ENCODE measurements at regions not wholly inside any gene's neighbourhood (a gene's known extent, or its start where the extent isn't known, plus 50 kb on each side); places are given as distances from the start of the nearest gene placed in this dataset.

- intact Hi-C loops (cut with micrococcal nuclease; ENCODE audit: unreplicated experiment), result no loop called here
- H3K27ac Mint-ChIP-seq (ENCODE audit: unreplicated experiment), result no peak overlapping the region
- CTCF ChIA-PET, result interaction anchor here (0.7 kb wide), 1 partner anchor 49 kb away, joined by 3 read pairs; no protein-coding TSS in a partner anchor
- H3K4me1 Mint-ChIP-seq (ENCODE audit: low read depth, unreplicated experiment), result no peaks in the 10 kb centered on the region
- no TSS peak for BruUV-seq (replicated peaks)
- peaks cover 3% of the 10 kb centered on the region for H3K9me3 Mint-ChIP-seq (ENCODE audit: low read depth, unreplicated experiment)
- H3K27me3 Mint-ChIP-seq (ENCODE audit: unreplicated experiment), result peaks cover 52% of the 10 kb centered on the region
- TF ChIP-seq, protein P1, sequence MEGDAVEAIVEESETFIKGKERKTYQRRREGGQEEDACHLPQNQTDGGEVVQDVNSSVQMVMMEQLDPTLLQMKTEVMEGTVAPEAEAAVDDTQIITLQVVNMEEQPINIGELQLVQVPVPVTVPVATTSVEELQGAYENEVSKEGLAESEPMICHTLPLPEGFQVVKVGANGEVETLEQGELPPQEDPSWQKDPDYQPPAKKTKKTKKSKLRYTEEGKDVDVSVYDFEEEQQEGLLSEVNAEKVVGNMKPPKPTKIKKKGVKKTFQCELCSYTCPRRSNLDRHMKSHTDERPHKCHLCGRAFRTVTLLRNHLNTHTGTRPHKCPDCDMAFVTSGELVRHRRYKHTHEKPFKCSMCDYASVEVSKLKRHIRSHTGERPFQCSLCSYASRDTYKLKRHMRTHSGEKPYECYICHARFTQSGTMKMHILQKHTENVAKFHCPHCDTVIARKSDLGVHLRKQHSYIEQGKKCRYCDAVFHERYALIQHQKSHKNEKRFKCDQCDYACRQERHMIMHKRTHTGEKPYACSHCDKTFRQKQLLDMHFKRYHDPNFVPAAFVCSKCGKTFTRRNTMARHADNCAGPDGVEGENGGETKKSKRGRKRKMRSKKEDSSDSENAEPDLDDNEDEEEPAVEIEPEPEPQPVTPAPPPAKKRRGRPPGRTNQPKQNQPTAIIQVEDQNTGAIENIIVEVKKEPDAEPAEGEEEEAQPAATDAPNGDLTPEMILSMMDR (IDR thresholded peaks at IDR 0.05; ENCODE audit: unreplicated experiment), result no peak
- no peak overlapping the region for H3K4me3 Mint-ChIP-seq (ENCODE audit: low read depth, unreplicated experiment)
- no peak for DNase-seq
- H3K36me3 Mint-ChIP-seq (ENCODE audit: insufficient read depth, unreplicated experiment), result no peaks in the 10 kb centered on the region
Measured at GRCh38 chr1:22280526-22280925, 137.6 kb upstream of the WNT4 start.

GRCh38 chr1:22281521-22282363 is 138.8 kb upstream of the WNT4 start:
- H3K4me3 Mint-ChIP-seq (ENCODE audit: low read depth, unreplicated experiment), result no peak overlapping the region
- no TSS peak for BruUV-seq (replicated peaks)
- CTCF ChIA-PET, result no interaction called here
- no peak overlapping the region for H3K27ac Mint-ChIP-seq (ENCODE audit: unreplicated experiment)
- intact Hi-C loops (cut with micrococcal nuclease; ENCODE audit: unreplicated experiment), result no loop called here
- H3K27me3 Mint-ChIP-seq (ENCODE audit: unreplicated experiment), result peaks cover 52% of the 10 kb centered on the region
- H3K36me3 Mint-ChIP-seq (ENCODE audit: insufficient read depth, unreplicated experiment), result no peaks in the 10 kb centered on the region
- DNase-seq, result no peak
- TF ChIP-seq, protein P1 (IDR thresholded peaks at IDR 0.05; ENCODE audit: unreplicated experiment), result no peak
- peaks cover 3% of the 10 kb centered on the region for H3K9me3 Mint-ChIP-seq (ENCODE audit: low read depth, unreplicated experiment)
- H3K4me1 Mint-ChIP-seq (ENCODE audit: low read depth, unreplicated experiment), result no peaks in the 10 kb centered on the region

- TF ChIP-seq, protein P1 (IDR thresholded peaks at IDR 0.05; ENCODE audit: unreplicated experiment), result no peak
- no TSS peak for BruUV-seq (replicated peaks)
- H3K27ac Mint-ChIP-seq (ENCODE audit: unreplicated experiment), result no peak overlapping the region
- H3K4me3 Mint-ChIP-seq (ENCODE audit: low read depth, unreplicated experiment), result no peak overlapping the region
- CTCF ChIA-PET, result no interaction called here
- peaks cover 51% of the 10 kb centered on the region for H3K27me3 Mint-ChIP-seq (ENCODE audit: unreplicated experiment)
- H3K9me3 Mint-ChIP-seq (ENCODE audit: low read depth, unreplicated experiment), result peaks cover 3% of the 10 kb centered on the region
- DNase-seq, result no peak
- H3K36me3 Mint-ChIP-seq (ENCODE audit: insufficient read depth, unreplicated experiment), result no peaks in the 10 kb centered on the region
- no peaks in the 10 kb centered on the region for H3K4me1 Mint-ChIP-seq (ENCODE audit: low read depth, unreplicated experiment)
- intact Hi-C loops (cut with micrococcal nuclease; ENCODE audit: unreplicated experiment), result no loop called here
Measured at GRCh38 chr1:22282364-22282995, 139.6 kb upstream of the WNT4 start.

- TF ChIP-seq, protein P1 (IDR thresholded peaks at IDR 0.05; ENCODE audit: unreplicated experiment), result no peak
- peaks cover 39% of the 10 kb centered on the region for H3K27me3 Mint-ChIP-seq (ENCODE audit: unreplicated experiment)
- no TSS peak for BruUV-seq (replicated peaks)
- no peak overlapping the region for H3K4me3 Mint-ChIP-seq (ENCODE audit: low read depth, unreplicated experiment)
- peaks cover 3% of the 10 kb centered on the region for H3K9me3 Mint-ChIP-seq (ENCODE audit: low read depth, unreplicated experiment)
- no peak overlapping the region for H3K27ac Mint-ChIP-seq (ENCODE audit: unreplicated experiment)
- intact Hi-C loops (cut with micrococcal nuclease; ENCODE audit: unreplicated experiment), result no loop called here
- no peak for DNase-seq
- CTCF ChIA-PET, result no interaction called here
- H3K4me1 Mint-ChIP-seq (ENCODE audit: low read depth, unreplicated experiment), result no peaks in the 10 kb centered on the region
- H3K36me3 Mint-ChIP-seq (ENCODE audit: insufficient read depth, unreplicated experiment), result no peaks in the 10 kb centered on the region
Measured at GRCh38 chr1:22283596-22283995, 140.7 kb upstream of the WNT4 start.
